Body of pancreas (tissue), 4 donors: ENCODE measurements at regions not wholly inside any gene's neighbourhood (a gene's known extent, or its start where the extent isn't known, plus 50 kb on each side); places are given as distances from the start of the nearest gene placed in this dataset.

ENCODE experiments used
- POLR2A ChIP-seq, 3 donors: fragments of 450-650 bp; IDR thresholded peaks; one replicate each; pipeline ENCODE4 v1.6.1; 2016; ENCODE audit warnings: antibody characterized with exemption in 3 of 3, mild to moderate bottlenecking in 2 of 3
- TF ChIP-seq, protein P1 (sequence below), 7 experiments: fragments of 450-650 bp in 4 of 7; fragments of 200-600 bp in 3 of 7; sonication (generic) in 3 of 7; IDR thresholded peaks; one replicate each; pipeline ENCODE4 v1.5.1; 2016 to 2019; ENCODE audit warnings: antibody characterized with exemption in 7 of 7

- TF ChIP-seq, protein P1, sequence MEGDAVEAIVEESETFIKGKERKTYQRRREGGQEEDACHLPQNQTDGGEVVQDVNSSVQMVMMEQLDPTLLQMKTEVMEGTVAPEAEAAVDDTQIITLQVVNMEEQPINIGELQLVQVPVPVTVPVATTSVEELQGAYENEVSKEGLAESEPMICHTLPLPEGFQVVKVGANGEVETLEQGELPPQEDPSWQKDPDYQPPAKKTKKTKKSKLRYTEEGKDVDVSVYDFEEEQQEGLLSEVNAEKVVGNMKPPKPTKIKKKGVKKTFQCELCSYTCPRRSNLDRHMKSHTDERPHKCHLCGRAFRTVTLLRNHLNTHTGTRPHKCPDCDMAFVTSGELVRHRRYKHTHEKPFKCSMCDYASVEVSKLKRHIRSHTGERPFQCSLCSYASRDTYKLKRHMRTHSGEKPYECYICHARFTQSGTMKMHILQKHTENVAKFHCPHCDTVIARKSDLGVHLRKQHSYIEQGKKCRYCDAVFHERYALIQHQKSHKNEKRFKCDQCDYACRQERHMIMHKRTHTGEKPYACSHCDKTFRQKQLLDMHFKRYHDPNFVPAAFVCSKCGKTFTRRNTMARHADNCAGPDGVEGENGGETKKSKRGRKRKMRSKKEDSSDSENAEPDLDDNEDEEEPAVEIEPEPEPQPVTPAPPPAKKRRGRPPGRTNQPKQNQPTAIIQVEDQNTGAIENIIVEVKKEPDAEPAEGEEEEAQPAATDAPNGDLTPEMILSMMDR (IDR thresholded peaks at IDR 0.05): no peak
- no peak for TF ChIP-seq POLR2A (IDR thresholded peaks at IDR 0.05)
These were observed 546.9 kb downstream of the TCERG1L start for GRCh38 chr10:130764651-130765050.
